Hematopoietic multipotent progenitor cell treated with erythropoietin and hydrocortisone succinate and interleukin-3 and kit ligand, for 6 days (in vitro differentiated cells): ENCODE measurements at regions not wholly inside any gene's neighbourhood (a gene's known extent, or its start where the extent isn't known, plus 50 kb on each side); places are given as distances from the start of the nearest gene placed in this dataset.

Experiments used
- DNase-seq: peaks from one replicate; pipeline ENCODE4 v3.0.0-alpha.2; 2015

- DNase-seq: no peak
Observed at GRCh38 chr16:79805621-79806020, 205.1 kb upstream of the MAF start.

- no peak for DNase-seq
Observed at GRCh38 chr16:79801646-79802045, 201.1 kb upstream of the MAF start.

DNA sequence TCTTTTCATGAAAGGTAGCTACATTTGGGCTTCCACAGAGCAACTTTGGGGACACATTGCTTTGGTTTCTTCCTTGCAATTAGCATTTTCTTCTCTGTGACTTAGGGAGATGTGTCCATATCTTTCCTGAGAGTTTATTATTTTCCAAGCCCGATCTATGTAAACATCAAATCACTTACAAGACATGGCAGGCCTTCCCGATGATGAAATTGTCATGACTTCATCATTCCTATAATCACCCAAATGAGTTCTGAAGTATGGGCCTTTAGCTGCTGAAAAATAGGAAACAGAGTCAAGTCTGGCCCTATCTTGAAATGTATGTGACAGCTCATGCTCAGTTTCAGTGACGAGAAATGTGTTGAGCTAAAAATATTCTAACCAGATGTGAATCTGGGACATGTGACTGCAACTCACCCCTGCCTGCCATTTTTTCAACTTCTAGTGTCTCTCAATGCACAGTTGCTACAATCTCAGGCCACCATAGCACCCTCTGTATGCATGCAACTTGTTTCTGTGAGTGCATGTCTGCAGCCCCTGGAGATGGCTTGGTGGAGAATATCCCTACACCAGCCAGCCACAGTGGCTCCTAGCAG is 199.6 kb upstream of the MAF start:
- DNase-seq: no peak

DNA sequence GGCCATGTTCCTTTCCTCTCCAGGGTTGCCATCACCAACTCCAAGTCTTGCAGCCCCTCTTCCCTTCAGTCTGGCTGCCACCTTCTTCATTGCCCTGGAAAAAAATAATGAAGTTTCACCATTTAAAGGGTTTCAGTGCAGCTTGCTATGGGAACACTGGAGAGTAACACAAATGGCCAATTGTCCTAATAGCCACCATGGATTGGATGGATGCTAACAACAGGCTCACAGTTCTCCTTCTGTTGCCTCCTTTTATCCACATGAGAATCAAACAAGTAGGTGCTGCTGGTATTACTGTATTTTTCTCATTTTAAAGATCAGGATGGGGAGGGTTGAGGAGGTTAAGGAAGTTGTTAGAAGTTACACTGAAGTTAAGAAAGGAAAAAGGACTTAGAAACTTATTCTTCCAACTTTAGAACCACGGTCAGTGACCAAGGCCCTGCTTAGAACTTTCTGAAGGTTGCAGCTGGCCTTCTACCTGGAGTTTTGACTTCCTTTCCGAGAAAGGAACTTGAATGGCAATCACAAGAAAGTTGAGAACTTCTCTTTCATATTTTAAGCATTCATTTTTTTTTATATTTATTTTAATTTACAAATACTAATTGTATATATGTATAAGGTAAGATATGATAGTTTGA is 198.0 kb upstream of the MAF start:
- no peak for DNase-seq

GRCh38 chr16:79797486-79797885 is 196.9 kb upstream of the MAF start:
- no peak for DNase-seq

- DNase-seq: no peak
Observed at GRCh38 chr16:79795556-79795955, 195.0 kb upstream of the MAF start.

GRCh38 chr16:79794941-79795340 is 194.4 kb upstream of the MAF start:
- DNase-seq: no peak

DNA sequence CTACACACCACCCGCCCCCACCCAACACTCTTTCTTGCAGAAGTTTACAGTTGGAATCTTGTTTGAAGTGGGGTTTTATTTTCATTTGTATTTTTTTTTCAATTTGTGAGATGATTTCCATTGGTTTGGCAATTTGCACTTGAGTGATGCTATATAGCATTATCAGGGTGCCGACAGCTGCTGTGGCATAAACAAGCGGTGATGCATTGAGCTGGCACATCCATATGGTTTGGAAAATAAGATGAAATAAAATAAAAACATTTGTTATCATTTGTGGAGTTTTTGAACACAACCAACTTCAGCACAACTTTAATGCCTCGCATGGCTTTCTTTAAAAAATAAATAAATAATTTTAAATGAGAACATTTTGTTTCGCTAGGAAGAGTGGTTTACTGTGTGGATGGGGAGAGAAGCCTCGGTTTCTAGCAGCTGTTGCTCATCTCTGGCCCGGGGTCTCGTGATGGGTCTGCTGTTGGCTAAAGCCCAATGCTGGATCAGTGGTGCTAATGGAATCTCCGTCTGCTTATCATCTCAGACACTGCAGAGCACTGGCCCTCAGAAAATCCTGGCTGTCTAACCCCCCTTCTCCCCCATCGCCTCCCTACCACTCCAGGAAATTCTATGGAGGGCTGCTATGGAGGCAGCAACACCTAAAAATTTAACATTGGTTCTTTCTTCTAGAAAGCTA is 192.3 kb upstream of the MAF start:
- no peak for DNase-seq

DNA sequence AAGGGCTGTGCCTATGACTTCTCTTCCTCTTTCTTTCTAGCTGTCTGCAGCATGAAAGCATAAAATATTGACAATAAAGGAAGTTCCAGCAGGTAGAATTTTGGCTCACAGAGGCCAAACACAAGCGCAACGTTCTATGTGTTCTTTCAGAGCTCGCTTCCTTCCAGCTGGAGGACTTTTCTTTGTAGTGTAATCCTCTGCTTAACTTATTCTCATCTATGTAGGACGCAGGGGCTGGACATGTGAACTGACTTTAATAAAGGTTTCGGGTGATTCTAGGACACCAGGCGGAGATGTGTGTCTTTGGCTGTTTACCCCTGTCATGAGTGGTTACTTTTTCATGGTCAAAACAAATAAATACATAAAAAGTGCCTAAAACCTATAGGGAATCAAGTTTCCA is 191.5 kb upstream of the MAF start:
- no peak for DNase-seq

GRCh38 chr16:79790854-79791253 is 190.3 kb upstream of the MAF start:
- DNase-seq: no peak

GRCh38 chr16:79788949-79789348 is 188.4 kb upstream of the MAF start:
- DNase-seq: no peak

DNA sequence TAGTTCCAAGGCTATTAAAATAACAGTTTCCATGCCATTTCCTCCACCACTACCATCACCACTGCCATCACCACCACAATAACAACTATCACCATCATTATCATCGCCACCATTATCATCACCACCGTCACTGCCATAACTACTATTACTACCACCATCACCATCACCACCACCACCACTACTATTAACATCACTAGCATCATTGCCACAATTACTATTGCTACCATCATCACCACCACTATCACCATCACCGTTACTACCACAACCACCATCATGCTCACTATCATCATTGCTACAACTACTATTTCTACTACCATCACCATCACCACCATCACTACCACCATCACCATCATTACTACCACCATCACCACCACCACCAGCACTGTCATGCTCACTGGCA is 185.9 kb upstream of the MAF start:
- DNase-seq: no peak

GRCh38 chr16:79784007-79784406 is 183.5 kb upstream of the MAF start:
- no peak for DNase-seq

- no peak for DNase-seq
Observed at GRCh38 chr16:79777679-79778078, 177.1 kb upstream of the MAF start.

GRCh38 chr16:79776243-79776847 is 175.8 kb upstream of the MAF start:
- DNase-seq: no peak

GRCh38 chr16:79772784-79773183 is 172.2 kb upstream of the MAF start:
- DNase-seq: no peak

DNA sequence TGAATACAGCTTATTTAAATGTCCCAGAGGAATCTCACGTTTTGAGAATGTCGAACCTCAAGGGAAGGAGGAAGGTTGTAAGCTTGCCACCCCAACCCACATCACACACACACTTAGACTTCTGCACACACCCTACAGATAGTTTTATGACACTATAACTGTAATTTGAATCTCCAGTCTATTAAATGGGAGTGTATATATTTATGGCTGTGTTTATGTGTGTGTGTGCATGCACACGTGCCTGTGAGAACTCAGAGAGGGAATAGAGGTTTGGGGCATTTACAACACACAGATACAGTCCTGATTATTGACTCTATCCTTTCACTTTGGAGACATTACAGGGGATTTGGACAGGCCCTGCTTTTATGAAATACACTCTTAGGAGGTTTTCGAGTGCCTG is 171.5 kb upstream of the MAF start:
- no peak for DNase-seq

GRCh38 chr16:79770244-79771064 is 169.9 kb upstream of the MAF start:
- DNase-seq: peak; percentile 95

- DNase-seq: no peak
Observed at GRCh38 chr16:79769928-79770243, 169.3 kb upstream of the MAF start.

- peak; percentile 12 for DNase-seq
Observed at GRCh38 chr16:79769270-79769927, 168.9 kb upstream of the MAF start.

GRCh38 chr16:79768276-79768970 is 167.9 kb upstream of the MAF start:
- DNase-seq: peak; percentile 10
